ENCODE measurements at regions not wholly inside any gene's neighbourhood (a gene's known extent, or its start where the extent isn't known, plus 50 kb on each side); places are given as distances from the start of the nearest gene placed in this dataset.

DNA sequence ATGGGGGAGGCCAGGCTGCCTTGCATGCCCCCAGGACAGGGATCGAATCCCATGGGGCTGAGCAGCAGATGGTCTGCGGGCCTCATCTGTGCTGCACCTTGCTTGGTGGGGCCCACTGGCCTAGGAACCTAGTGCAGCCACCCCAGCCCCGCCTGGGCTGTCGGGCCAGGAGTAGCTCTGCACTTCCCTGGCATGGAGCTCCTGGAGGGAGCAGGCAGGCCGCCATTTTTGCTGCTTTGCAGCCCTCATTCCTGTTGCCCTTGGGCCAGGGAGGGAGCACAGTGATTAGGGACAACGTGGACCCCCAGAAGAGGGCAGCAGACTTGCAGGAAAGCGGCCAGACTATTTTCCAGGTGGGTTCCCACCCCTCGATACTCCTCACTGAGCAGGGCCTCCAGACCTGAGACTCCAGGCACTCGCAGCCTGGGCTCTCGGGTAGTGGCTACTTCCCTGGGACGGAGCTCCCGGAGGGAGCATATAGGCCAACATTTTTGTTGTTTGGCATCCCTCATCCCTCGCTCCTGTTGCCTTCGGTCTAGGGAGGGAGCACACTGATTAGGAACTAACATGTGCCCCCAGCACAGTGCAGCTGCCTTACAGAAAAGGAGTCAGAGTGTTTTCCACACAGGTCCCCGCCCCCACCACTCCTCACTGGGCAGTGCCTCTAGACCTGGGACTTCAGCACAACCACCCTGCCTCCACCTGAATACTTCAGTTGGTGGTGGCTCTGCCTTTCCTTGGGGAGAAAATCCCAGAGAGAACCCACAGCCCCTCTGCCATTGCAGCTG is 99.5 kb downstream of the MAIP1 start:
- peak in 1 of 2 donors; percentile 2 for DNase-seq (ENCODE audit: low read depth in 2 of 2)

GRCh38 chr2:200056105-200056504 is 100.7 kb downstream of the MAIP1 start:
- DNase-seq (ENCODE audit: low read depth in 2 of 2) = no peak

- DNase-seq (ENCODE audit: low read depth in 2 of 2) = no peak
Observed at GRCh38 chr2:200063155-200063554, 107.8 kb downstream of the MAIP1 start.

DNA sequence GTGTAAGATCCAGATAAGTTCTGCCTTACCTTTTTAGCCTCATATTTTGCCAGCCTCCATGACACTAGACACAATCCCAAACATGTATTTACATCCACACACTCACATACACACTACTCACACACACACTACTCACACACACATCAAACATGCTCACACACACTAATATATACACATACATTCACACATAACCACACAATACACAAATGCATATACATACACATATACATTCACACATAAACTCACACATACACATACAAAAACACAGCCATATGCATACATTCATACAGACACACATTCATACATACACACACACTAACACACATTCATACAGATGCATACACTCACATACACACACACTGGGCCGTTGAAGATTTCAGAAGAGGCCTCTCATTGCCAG is 109.5 kb downstream of the MAIP1 start:
- DNase-seq (ENCODE audit: low read depth in 2 of 2) = no peak

- DNase-seq (ENCODE audit: low read depth in 2 of 2) = no peak
Observed at GRCh38 chr2:200065477-200065876, 110.1 kb downstream of the MAIP1 start.

DNA sequence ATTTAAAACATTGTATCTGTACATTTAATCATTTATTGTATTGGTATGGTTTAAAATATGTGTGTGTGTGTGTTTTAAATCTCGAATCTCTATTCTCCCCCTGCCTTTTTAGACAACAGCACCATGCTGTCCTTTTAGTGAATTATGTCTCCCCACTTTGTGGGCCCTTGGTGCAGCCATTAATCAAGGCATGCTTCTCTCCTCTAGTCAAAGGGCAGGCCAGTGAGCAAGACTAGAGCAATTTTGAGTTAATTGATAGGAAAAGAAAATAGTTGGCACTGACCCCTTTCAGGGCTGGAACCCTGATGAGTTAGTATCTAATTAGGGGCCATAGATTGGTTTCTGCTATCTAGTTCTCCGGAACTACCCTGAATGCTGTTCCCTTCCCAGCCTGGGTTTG is 111.0 kb downstream of the MAIP1 start:
- DNase-seq (ENCODE audit: low read depth in 2 of 2) = no peak

GRCh38 chr2:200068642-200069041 is 113.3 kb downstream of the MAIP1 start:
- DNase-seq (ENCODE audit: low read depth in 2 of 2) = no peak

- no peak for DNase-seq (ENCODE audit: low read depth in 2 of 2)
Observed at GRCh38 chr2:200077210-200077650, 121.8 kb downstream of the MAIP1 start.

DNA sequence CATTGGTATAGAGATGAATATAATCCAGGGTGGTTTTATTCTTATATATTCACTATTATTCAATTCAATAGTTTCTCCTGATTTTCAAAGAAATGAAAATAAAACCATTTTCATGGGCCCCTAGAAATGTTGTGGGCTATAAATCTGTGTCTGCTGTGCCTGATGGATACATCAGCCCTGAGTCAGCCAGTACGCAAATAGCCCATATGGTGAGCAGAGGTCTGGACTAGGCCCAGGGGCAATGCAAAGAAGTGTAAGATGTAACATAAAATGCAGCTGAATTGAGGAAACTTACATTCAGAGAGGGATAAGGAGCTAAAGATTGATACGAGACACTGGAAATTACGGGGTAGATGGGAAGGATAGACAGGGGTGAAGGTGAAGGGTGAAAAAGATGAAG is 122.5 kb downstream of the MAIP1 start:
- DNase-seq (ENCODE audit: low read depth in 2 of 2) = no peak

DNA sequence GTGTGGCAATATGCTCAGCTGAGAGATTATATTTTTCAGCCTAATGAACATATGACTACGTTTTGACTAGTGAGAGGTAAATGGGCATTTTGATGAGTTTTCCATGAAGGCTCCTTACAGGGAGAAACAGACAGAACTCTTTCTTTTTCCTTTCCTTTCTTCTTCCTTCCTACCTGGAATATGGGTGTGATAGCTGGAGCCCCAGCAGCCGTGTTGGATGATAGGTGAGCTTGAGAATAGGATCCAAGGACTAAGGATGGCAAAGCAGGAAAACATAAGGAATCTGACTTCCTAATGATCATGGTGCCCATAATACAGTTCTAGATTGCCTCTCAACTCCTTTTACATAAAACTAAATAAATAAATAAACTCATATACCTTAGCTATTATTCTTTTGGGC is 124.0 kb downstream of the MAIP1 start:
- no peak for DNase-seq (ENCODE audit: low read depth in 2 of 2)

DNA sequence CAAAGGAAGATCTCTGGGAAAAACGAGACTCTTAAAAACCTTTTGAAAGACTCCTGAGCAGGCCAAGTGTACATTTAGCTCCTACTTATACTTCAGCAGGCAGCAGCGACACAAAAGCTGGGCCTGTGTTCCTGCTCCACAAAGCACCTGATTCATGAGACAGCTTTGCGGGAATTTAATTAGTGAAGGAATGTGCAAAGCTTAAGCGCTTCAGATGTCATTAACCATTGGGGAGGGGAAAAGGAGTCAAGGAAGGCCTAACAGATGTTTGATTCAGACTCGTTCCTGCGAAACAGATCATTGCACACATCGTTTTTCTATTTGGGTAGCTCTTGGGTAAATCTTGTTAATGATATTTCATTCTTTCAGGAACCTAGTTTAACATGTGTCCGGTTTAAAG is 125.9 kb downstream of the MAIP1 start:
- no peak for DNase-seq (ENCODE audit: low read depth in 2 of 2)

GRCh38 chr2:200081811-200082210 is 126.4 kb downstream of the MAIP1 start:
- no peak for DNase-seq (ENCODE audit: low read depth in 2 of 2)

GRCh38 chr2:200084036-200084435 is 128.7 kb downstream of the MAIP1 start:
- no peak for DNase-seq (ENCODE audit: low read depth in 2 of 2)

GRCh38 chr2:200086911-200087310 is 131.5 kb downstream of the MAIP1 start:
- no peak for DNase-seq (ENCODE audit: low read depth in 2 of 2)

DNA sequence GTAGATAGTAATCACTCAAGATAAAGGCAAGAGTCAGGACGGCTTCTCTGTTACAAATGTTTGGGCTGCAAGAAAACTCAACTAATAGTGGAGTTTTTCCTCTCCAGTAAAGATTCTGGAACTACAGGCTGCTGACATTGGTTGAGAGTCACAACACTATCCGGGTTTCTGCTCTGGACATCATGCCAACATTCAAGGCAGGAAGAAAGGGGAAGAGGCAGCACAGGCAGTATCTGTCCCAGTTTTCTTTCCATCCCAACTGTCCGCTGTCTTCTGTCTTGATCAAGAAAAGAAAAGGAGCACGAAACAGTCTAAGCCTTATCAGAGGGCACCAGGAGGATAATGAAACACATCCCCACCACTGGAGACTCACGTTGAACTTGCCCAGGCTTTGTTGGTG is 132.1 kb downstream of the MAIP1 start:
- DNase-seq (ENCODE audit: low read depth in 2 of 2) = no peak

- DNase-seq (ENCODE audit: low read depth in 2 of 2) = no peak
Observed at GRCh38 chr2:200089040-200089755, 133.8 kb downstream of the MAIP1 start.

DNA sequence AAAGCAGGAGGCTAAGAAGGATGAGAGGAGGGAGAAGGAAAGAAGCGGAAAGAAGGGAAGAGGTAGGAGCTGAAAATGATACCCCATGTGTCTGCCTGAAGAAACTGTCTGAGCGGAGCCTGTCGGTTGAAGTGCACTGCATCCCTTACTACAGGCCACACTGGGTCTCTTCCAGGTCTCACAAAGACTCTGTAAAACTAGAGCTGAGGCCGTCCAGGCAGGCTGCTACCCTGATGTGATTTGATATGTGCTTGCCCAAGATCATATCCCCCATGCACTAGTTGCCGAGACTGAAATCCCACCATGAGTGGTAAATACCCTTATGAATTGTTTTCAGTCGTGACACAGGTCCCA is 134.4 kb downstream of the MAIP1 start:
- no peak for DNase-seq (ENCODE audit: low read depth in 2 of 2)

- DNase-seq (ENCODE audit: low read depth in 2 of 2) = no peak
Observed at GRCh38 chr2:200090683-200091082, 135.3 kb downstream of the MAIP1 start.

DNA sequence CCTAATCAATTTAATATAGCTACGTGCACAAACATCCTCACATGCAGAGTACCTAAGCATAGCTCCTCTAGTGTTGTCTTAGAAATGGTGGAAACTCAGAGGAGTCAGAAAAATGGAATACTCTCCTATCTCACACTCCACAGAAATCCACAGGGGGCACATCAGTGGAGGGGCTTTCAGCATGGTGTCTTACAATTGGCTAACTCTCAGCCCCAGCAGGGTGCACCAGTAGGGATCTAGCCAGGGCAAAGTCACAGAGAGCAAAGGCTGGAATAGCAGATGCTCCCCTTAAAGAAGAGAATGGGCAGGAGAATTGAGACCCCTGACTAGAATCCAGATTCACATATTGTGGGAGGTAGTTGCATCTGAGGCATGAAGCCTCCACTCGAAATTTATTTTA is 135.7 kb downstream of the MAIP1 start:
- DNase-seq (ENCODE audit: low read depth in 2 of 2) = no peak

GRCh38 chr2:200092235-200092634 is 136.9 kb downstream of the MAIP1 start:
- no peak for DNase-seq (ENCODE audit: low read depth in 2 of 2)

GRCh38 chr2:200095436-200095835 is 140.1 kb downstream of the MAIP1 start:
- DNase-seq (ENCODE audit: low read depth in 2 of 2) = no peak

DNA sequence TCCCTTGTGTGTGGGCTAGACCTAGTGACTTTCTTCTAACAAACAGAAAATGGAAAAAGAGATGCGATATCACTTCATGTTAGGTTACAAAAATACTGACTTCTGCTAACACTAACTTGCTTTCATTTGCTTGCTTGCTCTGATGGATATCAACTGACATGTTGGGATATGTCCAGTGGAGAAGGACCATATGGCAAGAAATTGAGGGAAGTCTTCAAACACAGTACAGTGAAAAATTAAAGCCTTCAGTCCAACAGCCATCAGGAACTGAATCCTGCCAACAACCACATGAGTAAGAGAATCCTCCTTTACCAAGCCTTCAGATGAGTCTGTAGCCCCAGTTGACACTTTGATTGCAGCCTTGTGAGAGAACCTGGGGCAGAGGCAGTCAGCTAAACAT is 143.9 kb downstream of the MAIP1 start:
- no peak for DNase-seq (ENCODE audit: low read depth in 2 of 2)

DNA sequence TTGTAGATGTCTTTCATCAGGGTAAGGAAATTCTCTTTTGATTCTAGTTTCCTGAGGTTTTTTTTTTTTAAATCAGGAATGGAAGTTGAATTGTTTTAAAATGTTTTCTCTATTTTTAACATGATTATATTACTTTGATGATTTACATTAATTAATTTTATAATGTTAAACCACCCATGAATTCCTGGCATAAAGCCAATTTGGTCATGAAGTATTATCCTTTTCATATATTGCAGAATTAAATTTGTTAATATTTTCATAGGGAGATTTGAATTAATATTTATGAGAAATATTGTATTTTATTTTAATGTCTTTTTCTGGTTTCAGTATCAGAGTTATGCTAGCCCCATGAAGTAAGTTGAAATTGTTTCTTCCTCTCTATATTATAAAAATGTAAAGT is 144.6 kb downstream of the MAIP1 start:
- no peak for DNase-seq (ENCODE audit: low read depth in 2 of 2)
